Endothelial cell of umbilical vein (primary cell): ENCODE measurements at regions not wholly inside any gene's neighbourhood (a gene's known extent, or its start where the extent isn't known, plus 50 kb on each side); places are given as distances from the start of the nearest gene placed in this dataset.
"Not testable (repeated sequence)": the region's sequence is repeated elsewhere in the genome, so short reads cannot be mapped to it uniquely, and the experiment has no call there.

Experiments
- BruUV-seq: library from RNA; stranded (reverse); fragments of 400-500 nt; replicated peaks from 2 replicates; lab custom pipeline; 2021; lab: Mats Ljungman, UMichigan
- CTCF ChIA-PET: fragments of 300-600, 350-600 bp; sonication (Branson Sonifier 250); formaldehyde crosslinking; loops from one replicate; lab custom pipeline; 2021; ENCODE audit warnings: antibody characterized with exemption, inconsistent platforms; lab: Charles Lee
- POLR2A ChIA-PET: fragments of 300-600, 350-600 bp; sonication (Branson Sonifier 250); formaldehyde crosslinking; loops from one replicate; lab custom pipeline; 2021; ENCODE audit warnings: antibody characterized with exemption, inconsistent platforms; lab: Charles Lee
- DNase-seq: peaks from one replicate; pipeline ENCODE4 v3.0.0-alpha.2; 2011; ENCODE audit warnings: low read depth, low spot score
- FAIRE-seq: peaks from 2 replicates; lab custom pipeline; 2011; peaks lifted over from hg19 to GRCh38; lab: Jason Lieb, UNC
- H2AFZ ChIP-seq: 2 replicates; pipeline ENCODE4 v1.6.0; 2012; ENCODE audit warnings: low read depth, low read length, control low read depth, inconsistent platforms
- H3K27ac ChIP-seq: 2 replicates; pipeline ENCODE4 v1.5.1; 2011; ENCODE audit warnings: low read depth, mild to moderate bottlenecking, control low read depth, low read length, moderate library complexity; ENCODE audit not compliant: insufficient read depth
- H3K27me3 ChIP-seq, 2 experiments: 2 replicates each; pipeline versions ENCODE4 v1.6.0 to v1.6.1; 2011; ENCODE audit warnings: low read length in 2 of 2, mixed read lengths in 1 of 2; ENCODE audit not compliant: control insufficient read depth in 2 of 2, insufficient read depth in 2 of 2
- H3K36me3 ChIP-seq, 2 experiments: 2 replicates in 1 of 2; 3 replicates in 1 of 2; pipeline ENCODE4 v1.5.1; 2011; ENCODE audit warnings: low read length in 2 of 2, mild to moderate bottlenecking in 1 of 2, moderate library complexity in 1 of 2; ENCODE audit not compliant: control insufficient read depth in 2 of 2, insufficient read depth in 2 of 2; ENCODE audit errors: extremely low read depth in 1 of 2
- H3K4me1 ChIP-seq: 3 replicates; pipeline ENCODE4 v1.5.1; 2011; ENCODE audit warnings: mild to moderate bottlenecking, low read length; ENCODE audit not compliant: control insufficient read depth, insufficient read depth; ENCODE audit errors: extremely low read depth
- H3K4me2 ChIP-seq: 2 replicates; pipeline ENCODE4 v1.6.1; 2011; ENCODE audit warnings: low read length, control low read depth, mixed read lengths; ENCODE audit not compliant: insufficient read depth
- H3K4me3 ChIP-seq, 3 experiments: fragments of 200-600 bp in 1 of 3; sonication (generic), shearing (Covaris generic) in 1 of 3; replicated peaks in 1 of 3; 2 replicates each; pipeline ENCODE4 v1.5.1; 2011 to 2016; ENCODE audit warnings: control low read depth in 3 of 3, low read length in 3 of 3, mild to moderate bottlenecking in 2 of 3, inconsistent platforms in 1 of 3, low read depth in 1 of 3, moderate library complexity in 1 of 3; ENCODE audit not compliant: insufficient read depth in 1 of 3
- H3K79me2 ChIP-seq: 2 replicates; pipeline ENCODE4 v1.6.0; 2012; ENCODE audit warnings: low read length, inconsistent platforms; ENCODE audit not compliant: control insufficient read depth, insufficient read depth
- H3K9ac ChIP-seq: replicated peaks from 2 replicates; pipeline ENCODE3; 2011; ENCODE audit warnings: low read length, control low read depth; ENCODE audit not compliant: insufficient read depth; ENCODE audit errors: extremely low read depth
- H3K9me1 ChIP-seq: replicated peaks from 3 replicates; pipeline ENCODE4 v1.6.0; 2011; ENCODE audit warnings: mild to moderate bottlenecking, low read length; ENCODE audit not compliant: control insufficient read depth, insufficient read depth; ENCODE audit errors: extremely low read depth
- H3K9me3 ChIP-seq: replicated peaks from 2 replicates; pipeline ENCODE4 v1.5.1; 2012; ENCODE audit warnings: low read length, inconsistent platforms; ENCODE audit not compliant: control insufficient read depth, insufficient read depth
- H4K20me1 ChIP-seq: replicated peaks from 2 replicates; pipeline ENCODE3; 2011; ENCODE audit warnings: mild to moderate bottlenecking, low read length; ENCODE audit not compliant: control insufficient read depth, insufficient read depth; ENCODE audit errors: extremely low read depth
- CTCF ChIP-seq, 2 donors: IDR thresholded peaks; 1 replicate in 1 of 2; 2 replicates in 1 of 2; pipeline ENCODE4 v1.5.1; 2011; ENCODE audit warnings: low read length in 2 of 2, mild to moderate bottlenecking in 2 of 2, moderate library complexity in 2 of 2, control low read depth in 1 of 2, inconsistent platforms in 1 of 2, low read depth in 1 of 2; ENCODE audit not compliant: insufficient read depth in 1 of 2; ENCODE audit errors: extremely low read depth in 1 of 2
- FOS ChIP-seq: IDR thresholded peaks from 2 replicates; pipeline ENCODE4 v1.6.1; 2011; ENCODE audit warnings: mild to moderate bottlenecking, low read length, moderate library complexity, borderline replicate concordance; ENCODE audit not compliant: insufficient read depth
- GATA2 ChIP-seq: IDR thresholded peaks from 2 replicates; pipeline ENCODE4 v1.7.0; 2011; ENCODE audit warnings: low read depth, mild to moderate bottlenecking, moderate library complexity, mixed read lengths, low read length; ENCODE audit not compliant: insufficient read length, insufficient read depth
- JUN ChIP-seq: IDR thresholded peaks from 2 replicates; pipeline ENCODE4 v1.6.1; 2011; ENCODE audit warnings: borderline replicate concordance, low read depth; ENCODE audit not compliant: insufficient read length, insufficient read depth
- MAX ChIP-seq: IDR thresholded peaks from 2 replicates; pipeline ENCODE4 v1.6.1; 2011; ENCODE audit not compliant: insufficient read depth, insufficient read length
- MYC ChIP-seq: IDR thresholded peaks from one replicate; pipeline ENCODE4 v1.6.1; 2011; ENCODE audit warnings: mild to moderate bottlenecking, low read depth, low read length
- POLR2A ChIP-seq: IDR thresholded peaks from 2 replicates; pipeline ENCODE4 v1.6.1; 2012; ENCODE audit warnings: low read depth, mild to moderate bottlenecking, control low read depth, low read length
- POLR2AphosphoS5 ChIP-seq: IDR thresholded peaks from 2 replicates; pipeline ENCODE4 v1.6.1; 2012; ENCODE audit warnings: low read depth, mild to moderate bottlenecking, control low read depth, low read length, moderate library complexity; ENCODE audit not compliant: insufficient read depth
- dilution Hi-C: fragments of 300-500 bp; cut with MboI; formaldehyde crosslinking; loops from one replicate; pipeline ENCODE4 v1.15.0; 2019; ENCODE audit warnings: low sequenced_read_pairs; ENCODE audit not compliant: extremely low pct_ligation_motif_present
- intact Hi-C: fragments of 100-400 bp; cut with micrococcal nuclease; formaldehyde crosslinking; loops from one replicate; pipeline ENCODE4 v1.10.0; 2022

- H3K79me2 ChIP-seq, result no peaks in the 10 kb centered on the region
- H4K20me1 ChIP-seq, result no peaks in the 10 kb centered on the region
- H3K9ac ChIP-seq, result no peak overlapping the region
- H3K9me1 ChIP-seq, result no peaks in the 10 kb centered on the region
- BruUV-seq, result no TSS peak
- H3K27ac ChIP-seq, result no peak overlapping the region
- intact Hi-C loops (no loop called here), dilution Hi-C loops (no loop called here)
- no peak overlapping the region for H3K4me2 ChIP-seq
- DNase-seq, result no peak
- H3K9me3 ChIP-seq, result no peaks in the 10 kb centered on the region
- FAIRE-seq, result no peak
- H3K36me3 ChIP-seq, result no peaks in the 10 kb centered on the region
- no peak overlapping the region for H3K4me3 ChIP-seq
- ChIA-PET POLR2A (no interaction called here), CTCF (no interaction called here)
- TF ChIP-seq POLR2A (no peak), FOS (no peak), CTCF (IDR thresholded peaks at IDR 0.05; ENCODE audit: extremely low read depth in 1 of 2, insufficient read depth in 1 of 2, low read depth in 1 of 2, low read length in 2 of 2) (no peak), JUN (no peak), MYC (no peak), GATA2 (no peak), POLR2AphosphoS5 (no peak), MAX (no peak)
- no peaks in the 10 kb centered on the region for H3K4me1 ChIP-seq
- H2AFZ ChIP-seq, result no peak overlapping the region
- no peaks in the 10 kb centered on the region for H3K27me3 ChIP-seq
These were observed 79.0 kb upstream of the CDH7 start for GRCh38 chr18:65671621-65672415.

GRCh38 chr18:65670145-65670544 is 80.7 kb upstream of the CDH7 start:
- H4K20me1 ChIP-seq, BruUV-seq, H3K9ac ChIP-seq, CTCF ChIA-PET, H3K36me3 ChIP-seq, FAIRE-seq, dilution Hi-C loops, H3K4me2 ChIP-seq, H3K4me1 ChIP-seq, DNase-seq, H3K79me2 ChIP-seq, H3K9me1 ChIP-seq, POLR2A ChIA-PET, H3K9me3 ChIP-seq, H3K27me3 ChIP-seq, H3K4me3 ChIP-seq, H2AFZ ChIP-seq, intact Hi-C loops, H3K27ac ChIP-seq: not testable (repeated sequence)
